ENCODE measurements at regions not wholly inside any gene's neighbourhood (a gene's known extent, or its start where the extent isn't known, plus 50 kb on each side); places are given as distances from the start of the nearest gene placed in this dataset.

GRCh38 chr14:38737686-38738407 is 365.2 kb downstream of the SEC23A start:
- H3K36me3 ChIP-seq (replicated peaks; ENCODE audit: insufficient read depth, low read depth): no peaks in the 10 kb centered on the region
- H2AFZ ChIP-seq: no peak overlapping the region
- H3K4me1 ChIP-seq (ENCODE audit: insufficient read depth): no peaks in the 10 kb centered on the region
- DNase-seq (ENCODE audit: low spot score): no peak
- H3K27me3 ChIP-seq: no peaks in the 10 kb centered on the region
- no peak overlapping the region for H3K4me3 ChIP-seq
- H3K9me2 ChIP-seq (replicated peaks; ENCODE audit: insufficient read depth): no peaks in the 10 kb centered on the region
- TF ChIP-seq CTCF (IDR thresholded peaks at IDR 0.05; ENCODE audit: poor library complexity) (no peak), EZH2phosphoT487 (IDR thresholded peaks at IDR 0.05; ENCODE audit: low read depth, severe bottlenecking, unreplicated experiment) (no peak), EZH2 (IDR thresholded peaks at IDR 0.05; ENCODE audit: borderline replicate concordance) (no peak)
- H3K27ac ChIP-seq: no peak overlapping the region
- H3K79me2 ChIP-seq: no peaks in the 10 kb centered on the region
- H3K9me3 ChIP-seq (ENCODE audit: low read depth): no peaks in the 10 kb centered on the region
- H4K20me1 ChIP-seq (ENCODE audit: insufficient read depth, poor library complexity, severe bottlenecking): no peaks in the 10 kb centered on the region
- H3K4me2 ChIP-seq: no peak overlapping the region
- 84% methylated on average over 12 of the region's 12 CpGs for WGBS (ENCODE audit: low lambda C conversion rate, missing lambda C conversion rate)

- H3K27ac ChIP-seq: no peak overlapping the region
- DNase-seq (ENCODE audit: low spot score): no peak
- H4K20me1 ChIP-seq (ENCODE audit: insufficient read depth, poor library complexity, severe bottlenecking): no peaks in the 10 kb centered on the region
- TF ChIP-seq EZH2phosphoT487 (IDR thresholded peaks at IDR 0.05; ENCODE audit: low read depth, severe bottlenecking, unreplicated experiment) (no peak), CTCF (IDR thresholded peaks at IDR 0.05; ENCODE audit: poor library complexity) (no peak), EZH2 (IDR thresholded peaks at IDR 0.05; ENCODE audit: borderline replicate concordance) (no peak)
- H3K4me3 ChIP-seq: no peak overlapping the region
- H3K4me2 ChIP-seq: no peak overlapping the region
- H2AFZ ChIP-seq: no peak overlapping the region
- no peaks in the 10 kb centered on the region for H3K9me2 ChIP-seq (replicated peaks; ENCODE audit: insufficient read depth)
- H3K4me1 ChIP-seq (ENCODE audit: insufficient read depth): no peaks in the 10 kb centered on the region
- H3K9me3 ChIP-seq (ENCODE audit: low read depth): no peaks in the 10 kb centered on the region
- no peaks in the 10 kb centered on the region for H3K27me3 ChIP-seq
- H3K79me2 ChIP-seq: no peaks in the 10 kb centered on the region
- no peaks in the 10 kb centered on the region for H3K36me3 ChIP-seq (replicated peaks; ENCODE audit: insufficient read depth, low read depth)
- WGBS (ENCODE audit: low lambda C conversion rate, missing lambda C conversion rate): 83% methylated on average over 5 of the region's 5 CpGs
These were observed 368.0 kb downstream of the SEC23A start for GRCh38 chr14:38735005-38735404.

GRCh38 chr14:38731962-38732361 is 371.1 kb downstream of the SEC23A start:
- no peak for TF ChIP-seq EZH2 (IDR thresholded peaks at IDR 0.05; ENCODE audit: borderline replicate concordance)
- TF ChIP-seq EZH2phosphoT487 (IDR thresholded peaks at IDR 0.05; ENCODE audit: low read depth, severe bottlenecking, unreplicated experiment): no peak
- Histone ChIP-seq H3K4me2 (no peak overlapping the region), H3K9me2 (replicated peaks; ENCODE audit: insufficient read depth) (no peaks in the 10 kb centered on the region), H3K4me3 (no peak overlapping the region), H3K27me3 (no peaks in the 10 kb centered on the region), H3K4me1 (ENCODE audit: insufficient read depth) (no peaks in the 10 kb centered on the region), H3K27ac (no peak overlapping the region), H2AFZ (no peak overlapping the region), H3K36me3 (replicated peaks; ENCODE audit: insufficient read depth, low read depth) (no peaks in the 10 kb centered on the region), H3K9me3 (ENCODE audit: low read depth) (no peaks in the 10 kb centered on the region), H3K79me2 (no peaks in the 10 kb centered on the region), H4K20me1 (ENCODE audit: insufficient read depth, poor library complexity, severe bottlenecking) (no peaks in the 10 kb centered on the region)
- no peak for DNase-seq (ENCODE audit: low spot score)
- WGBS (ENCODE audit: low lambda C conversion rate, missing lambda C conversion rate): 61% methylated on average over 1 of the region's 1 CpG

- Histone ChIP-seq H4K20me1 (ENCODE audit: insufficient read depth, poor library complexity, severe bottlenecking) (no peaks in the 10 kb centered on the region), H2AFZ (no peak overlapping the region), H3K27ac (no peak overlapping the region), H3K9me2 (replicated peaks; ENCODE audit: insufficient read depth) (no peaks in the 10 kb centered on the region), H3K4me2 (no peak overlapping the region), H3K36me3 (replicated peaks; ENCODE audit: insufficient read depth, low read depth) (no peaks in the 10 kb centered on the region), H3K79me2 (no peaks in the 10 kb centered on the region), H3K27me3 (no peaks in the 10 kb centered on the region), H3K4me3 (no peak overlapping the region), H3K9me3 (ENCODE audit: low read depth) (no peaks in the 10 kb centered on the region), H3K4me1 (ENCODE audit: insufficient read depth) (no peaks in the 10 kb centered on the region)
- TF ChIP-seq EZH2phosphoT487 (IDR thresholded peaks at IDR 0.05; ENCODE audit: low read depth, severe bottlenecking, unreplicated experiment) (no peak), EZH2 (IDR thresholded peaks at IDR 0.05; ENCODE audit: borderline replicate concordance) (no peak), CTCF (IDR thresholded peaks at IDR 0.05; ENCODE audit: poor library complexity) (no peak)
- DNase-seq (ENCODE audit: low spot score): no peak
- WGBS (ENCODE audit: low lambda C conversion rate, missing lambda C conversion rate): 85% methylated on average over 3 of the region's 3 CpGs
These were observed 372.6 kb downstream of the SEC23A start for GRCh38 chr14:38730420-38730819.
